Amniotic stem cell (primary cell): ENCODE measurements at regions not wholly inside any gene's neighbourhood (a gene's known extent, or its start where the extent isn't known, plus 50 kb on each side); places are given as distances from the start of the nearest gene placed in this dataset.

Experiments
- DNase-seq: peaks from one replicate; lab custom pipeline; 2025; lab: John Stamatoyannopoulos, UW

- no peak for DNase-seq
These were observed 364.0 kb upstream of the FAT3 start for GRCh38 chr11:91860661-91861060.

GRCh38 chr11:91859666-91860065 is 365.0 kb upstream of the FAT3 start:
- no peak for DNase-seq

GRCh38 chr11:91857179-91857578 is 367.4 kb upstream of the FAT3 start:
- DNase-seq, result no peak

- no peak for DNase-seq
These were observed 369.8 kb upstream of the FAT3 start for GRCh38 chr11:91854780-91855179.

GRCh38 chr11:91854171-91854570 is 370.4 kb upstream of the FAT3 start:
- DNase-seq, result no peak

- DNase-seq, result no peak
These were observed 372.7 kb upstream of the FAT3 start for GRCh38 chr11:91851908-91852307.

GRCh38 chr11:91850533-91851275 is 373.9 kb upstream of the FAT3 start:
- no peak for DNase-seq

- no peak for DNase-seq
These were observed 374.6 kb upstream of the FAT3 start for GRCh38 chr11:91850021-91850420.

- no peak for DNase-seq
These were observed 378.0 kb upstream of the FAT3 start for GRCh38 chr11:91846649-91847048.

GRCh38 chr11:91846002-91846401 is 378.6 kb upstream of the FAT3 start:
- no peak for DNase-seq

GRCh38 chr11:91840640-91841240 is 383.9 kb upstream of the FAT3 start:
- no peak for DNase-seq

- no peak for DNase-seq
These were observed 386.9 kb upstream of the FAT3 start for GRCh38 chr11:91837411-91838330.

GRCh38 chr11:91835051-91835560 is 389.5 kb upstream of the FAT3 start:
- no peak for DNase-seq

GRCh38 chr11:91828901-91829300 is 395.7 kb upstream of the FAT3 start:
- DNase-seq, result no peak

- no peak for DNase-seq
These were observed 398.8 kb upstream of the FAT3 start for GRCh38 chr11:91825777-91826176.

- DNase-seq, result no peak
These were observed 401.3 kb upstream of the FAT3 start for GRCh38 chr11:91823252-91823830.

GRCh38 chr11:91822805-91823204 is 401.8 kb upstream of the FAT3 start:
- DNase-seq, result no peak

GRCh38 chr11:91820709-91821108 is 403.9 kb upstream of the FAT3 start:
- DNase-seq, result no peak

GRCh38 chr11:91819777-91820176 is 404.8 kb upstream of the FAT3 start:
- DNase-seq, result no peak

GRCh38 chr11:91819195-91819594 is 405.4 kb upstream of the FAT3 start:
- DNase-seq, result no peak

- no peak for DNase-seq
These were observed 406.6 kb upstream of the FAT3 start for GRCh38 chr11:91817996-91818395.

- DNase-seq, result no peak
These were observed 411.4 kb upstream of the FAT3 start for GRCh38 chr11:91813263-91813662.
